GM23338 (cell line): ENCODE measurements at regions not wholly inside any gene's neighbourhood (a gene's known extent, or its start where the extent isn't known, plus 50 kb on each side); places are given as distances from the start of the nearest gene placed in this dataset.

Source experiments
- ATAC-seq: fragments of 200-7000 bp; cut with Tn5 transposase; 3 replicates; pipeline ENCODE4 v1.9.1; 2020
- DNase-seq: peaks from one replicate; pipeline ENCODE4 v3.0.0-alpha.2; 2015; ENCODE audit warnings: low spot score
- H2AFZ ChIP-seq: fragments of 200-600 bp; sonication (generic); 2 replicates; pipeline ENCODE4 v1.8.0; 2016; ENCODE audit warnings: antibody characterized with exemption, mild to moderate bottlenecking, moderate library complexity
- H3F3A ChIP-seq: fragments of 200-600 bp; sonication (generic); replicated peaks from 2 replicates; pipeline ENCODE4 v1.8.0; 2017; ENCODE audit warnings: antibody characterized with exemption, mixed run types, low read depth
- H3K27ac ChIP-seq: fragments of 200-600 bp; sonication (generic); 2 replicates; pipeline ENCODE4 v1.6.1; 2016; ENCODE audit warnings: low read depth
- H3K27me3 ChIP-seq: fragments of 200-600 bp; sonication (generic); 2 replicates; pipeline ENCODE4 v1.8.0; 2016; ENCODE audit warnings: mild to moderate bottlenecking, mixed run types, moderate library complexity; ENCODE audit not compliant: insufficient read depth
- H3K36me3 ChIP-seq: fragments of 200-600 bp; sonication (generic); 2 replicates; pipeline ENCODE4 v1.8.0; 2016; ENCODE audit warnings: mild to moderate bottlenecking; ENCODE audit not compliant: insufficient read depth
- H3K4me1 ChIP-seq: fragments of 200-600 bp; sonication (generic); 2 replicates; pipeline ENCODE4 v1.8.0; 2016; ENCODE audit warnings: mild to moderate bottlenecking, moderate library complexity; ENCODE audit not compliant: insufficient read depth
- H3K4me2 ChIP-seq: fragments of 200-600 bp; sonication (generic); 2 replicates; pipeline ENCODE4 v1.7.1; 2017; ENCODE audit warnings: mixed run types
- H3K4me3 ChIP-seq: fragments of 200-600 bp; sonication (generic); 2 replicates; pipeline ENCODE4 v1.6.1; 2016; ENCODE audit warnings: mixed run types
- H3K79me2 ChIP-seq: fragments of 200-600 bp; sonication (generic); replicated peaks from 2 replicates; pipeline ENCODE4 v1.8.0; 2017; ENCODE audit warnings: mild to moderate bottlenecking; ENCODE audit not compliant: insufficient read depth
- H3K9me2 ChIP-seq: fragments of 200-600 bp; sonication (generic); 2 replicates; pipeline ENCODE4 v1.8.0; 2017; ENCODE audit not compliant: insufficient read depth
- H4K20me1 ChIP-seq: fragments of 200-600 bp; sonication (generic); replicated peaks from 2 replicates; pipeline ENCODE4 v1.8.0; 2017; ENCODE audit warnings: mild to moderate bottlenecking; ENCODE audit not compliant: insufficient read depth
- H3K27ac Mint-ChIP-seq: 2 replicates; pipeline ENCODE4 v1.8.0; 2020; ENCODE audit warnings: inconsistent platforms, mild to moderate bottlenecking, moderate library complexity, mixed read lengths
- H3K27me3 Mint-ChIP-seq: 3 replicates; pipeline ENCODE4 v1.8.0; 2022; ENCODE audit warnings: low read depth, mild to moderate bottlenecking, moderate library complexity, mixed read lengths, inconsistent platforms; ENCODE audit not compliant: insufficient read depth, poor library complexity
- H3K36me3 Mint-ChIP-seq: 3 replicates; pipeline ENCODE4 v1.8.0; 2021; ENCODE audit warnings: low read depth, mild to moderate bottlenecking, inconsistent platforms, moderate library complexity, mixed read lengths
- H3K4me1 Mint-ChIP-seq: 3 replicates; pipeline ENCODE4 v1.8.0; 2020; ENCODE audit warnings: mild to moderate bottlenecking, inconsistent platforms, mixed read lengths
- H3K4me3 Mint-ChIP-seq: 3 replicates; pipeline ENCODE4 v1.8.0; 2021; ENCODE audit warnings: moderate library complexity, mild to moderate bottlenecking, inconsistent platforms, mixed read lengths
- H3K9me3 Mint-ChIP-seq: 3 replicates; pipeline ENCODE4 v1.8.0; 2020; ENCODE audit warnings: moderate library complexity, mild to moderate bottlenecking, inconsistent platforms, mixed read lengths
- CREB1 ChIP-seq: fragments of 250-450 bp; sonication (Bioruptor Pico); IDR thresholded peaks from 2 replicates; pipeline ENCODE4 v1.5.0; 2020; ENCODE audit warnings: low read depth, mild to moderate bottlenecking, moderate library complexity
- ETS1 ChIP-seq: IDR thresholded peaks from 2 replicates; pipeline ENCODE4 v1.6.1; 2016; ENCODE audit warnings: antibody characterized with exemption
- EZH2phosphoT487 ChIP-seq: fragments of 200-600 bp; sonication (generic); IDR thresholded peaks from one replicate; pipeline ENCODE4 v1.8.1; 2018; ENCODE audit warnings: antibody characterized with exemption; ENCODE audit not compliant: unreplicated experiment
- JUNB ChIP-seq: IDR thresholded peaks from one replicate; pipeline ENCODE4 v1.6.1; 2016; ENCODE audit warnings: antibody characterized with exemption; ENCODE audit not compliant: unreplicated experiment
- NANOG ChIP-seq: IDR thresholded peaks from 2 replicates; pipeline ENCODE4 v1.6.1; 2016; ENCODE audit warnings: antibody characterized with exemption, borderline replicate concordance
- POLR2AphosphoS5 ChIP-seq: IDR thresholded peaks from 2 replicates; pipeline ENCODE4 v1.6.1; 2016; ENCODE audit warnings: antibody characterized with exemption, low read depth
- REST ChIP-seq: IDR thresholded peaks from one replicate; pipeline ENCODE4 v1.6.1; 2018; ENCODE audit warnings: antibody characterized with exemption; ENCODE audit not compliant: unreplicated experiment
- ZNF114 ChIP-seq: fragments of 250-450 bp; sonication (Bioruptor Pico); IDR thresholded peaks from 2 replicates; pipeline ENCODE4 v1.5.0; 2020; ENCODE audit warnings: mild to moderate bottlenecking, moderate library complexity
- ZNF331 ChIP-seq: fragments of 250-450 bp; sonication (Bioruptor Pico); IDR thresholded peaks from 2 replicates; pipeline ENCODE4 v1.5.0; 2020; ENCODE audit warnings: low read depth, mild to moderate bottlenecking, moderate library complexity
- ZNF462 ChIP-seq: fragments of 250-450 bp; sonication (Bioruptor Pico); IDR thresholded peaks from 2 replicates; pipeline ENCODE4 v1.5.0; 2020; ENCODE audit warnings: mild to moderate bottlenecking, moderate library complexity

- no peak for TF ChIP-seq EZH2phosphoT487
- no peak for TF ChIP-seq ZNF114 (CRISPR knock-in tag)
- no peak for TF ChIP-seq REST
- no peak for TF ChIP-seq ETS1
Measured at GRCh38 chr10:81082621-81083376, 545.1 kb downstream of the SH2D4B start (continued).

- DNase-seq (no peak), ATAC-seq (no peak)
- Histone ChIP-seq H3K79me2 (no peaks in the 10 kb centered on the region), H3K27me3 (no peaks in the 10 kb centered on the region), H3K27ac (no peak overlapping the region), H3K36me3 (no peaks in the 10 kb centered on the region), H3K9me2 (0 out of 2 replicates have a peak, but pooled peaks cover 6% of the 10 kb centered on the region), H3F3A (no peaks in the 10 kb centered on the region), H4K20me1 (no peaks in the 10 kb centered on the region), H2AFZ (no peak overlapping the region), H3K4me2 (no peak overlapping the region), H3K4me1 (no peaks in the 10 kb centered on the region), H3K4me3 (no peak overlapping the region)
- H3K4me1 Mint-ChIP-seq: peaks cover 2% of the 10 kb centered on the region; the same call in 1 of the 3 replicates
- H3K9me3 Mint-ChIP-seq: no peaks in the 10 kb centered on the region
- no peaks in the 10 kb centered on the region for H3K27me3 Mint-ChIP-seq
- no peak for TF ChIP-seq JUNB
- TF ChIP-seq NANOG: no peak
- TF ChIP-seq ZNF462 (CRISPR knock-in tag): no peak
- no peak for TF ChIP-seq ETS1
- no peak for TF ChIP-seq POLR2AphosphoS5
- TF ChIP-seq EZH2phosphoT487: no peak
- no peak for TF ChIP-seq ZNF114 (CRISPR knock-in tag)
- no peak for TF ChIP-seq CREB1 (CRISPR knock-in tag)
- no peak for TF ChIP-seq ZNF331 (CRISPR knock-in tag)
- H3K27ac Mint-ChIP-seq: no peak overlapping the region
- no peaks in the 10 kb centered on the region for H3K36me3 Mint-ChIP-seq
- H3K4me3 Mint-ChIP-seq: no peak overlapping the region
Measured at GRCh38 chr10:81093056-81093455, 555.4 kb downstream of the SH2D4B start.
